Thymus (tissue), 11 donors: ENCODE measurements at regions not wholly inside any gene's neighbourhood (a gene's known extent, or its start where the extent isn't known, plus 50 kb on each side); places are given as distances from the start of the nearest gene placed in this dataset.
A peak's percentile ranks its signal among the peaks of the same experiment; 100 is the strongest.

Source experiments
- DNase-seq, 9 donors: peaks; one replicate each; pipeline ENCODE4 v3.0.0-alpha.2; 2013; ENCODE audit warnings: low spot score in 9 of 9, low read depth in 6 of 9, missing footprints in 1 of 9
- H3K27ac ChIP-seq, 2 donors: one replicate each; pipeline ENCODE4 v1.5.1; 2013; ENCODE audit warnings: control low read depth in 1 of 2, low read depth in 1 of 2, low read length in 1 of 2, mild to moderate bottlenecking in 1 of 2, moderate library complexity in 1 of 2
- H3K27me3 ChIP-seq, 2 donors: one replicate each; pipeline ENCODE4 v1.5.1; 2013; ENCODE audit warnings: low read length in 1 of 2; ENCODE audit not compliant: control insufficient read depth in 2 of 2, insufficient read depth in 1 of 2
- H3K36me3 ChIP-seq, 2 donors: one replicate each; pipeline ENCODE4 v1.5.1; 2013; ENCODE audit warnings: low read length in 1 of 2, mild to moderate bottlenecking in 1 of 2, moderate library complexity in 1 of 2; ENCODE audit not compliant: control insufficient read depth in 2 of 2, insufficient read depth in 2 of 2
- H3K4me1 ChIP-seq, 2 donors: one replicate each; pipeline ENCODE4 v1.5.1; 2013; ENCODE audit warnings: low read length in 2 of 2; ENCODE audit not compliant: control insufficient read depth in 2 of 2, insufficient read depth in 2 of 2
- H3K4me3 ChIP-seq, 2 donors: one replicate each; pipeline ENCODE4 v1.5.1; 2013; ENCODE audit warnings: low read length in 2 of 2, control low read depth in 1 of 2, mild to moderate bottlenecking in 1 of 2
- H3K9me3 ChIP-seq, 2 donors: one replicate each; pipeline ENCODE4 v1.5.1; 2013; ENCODE audit warnings: low read length in 1 of 2, mild to moderate bottlenecking in 1 of 2; ENCODE audit not compliant: control insufficient read depth in 2 of 2, insufficient read depth in 1 of 2
- WGBS: extraction: QIAGEN DNeasy Blood & Tissue Kit; methylation state at CpG from one replicate; pipeline ENCODE4 v1.1.7; 2013; 5-methylcytosine and 5-hydroxymethylcytosine counted together
- donor health status: healthy.

- no peaks in the 10 kb centered on the region for H3K27me3 ChIP-seq
- no peaks in the 10 kb centered on the region for H3K36me3 ChIP-seq
- 83% methylated on average over 1 of the region's 1 CpG for WGBS
- H3K4me3 ChIP-seq = no peak overlapping the region
- H3K4me1 ChIP-seq = peaks cover 0 to 2% of the 10 kb centered on the region in 2 donors
- H3K9me3 ChIP-seq = peaks cover 0 to 9% of the 10 kb centered on the region in 2 donors
- no peak for DNase-seq
- no peak overlapping the region for H3K27ac ChIP-seq
Observed at GRCh38 chr9:31336386-31336785, 1048.1 kb upstream of the ACO1 start.

DNA sequence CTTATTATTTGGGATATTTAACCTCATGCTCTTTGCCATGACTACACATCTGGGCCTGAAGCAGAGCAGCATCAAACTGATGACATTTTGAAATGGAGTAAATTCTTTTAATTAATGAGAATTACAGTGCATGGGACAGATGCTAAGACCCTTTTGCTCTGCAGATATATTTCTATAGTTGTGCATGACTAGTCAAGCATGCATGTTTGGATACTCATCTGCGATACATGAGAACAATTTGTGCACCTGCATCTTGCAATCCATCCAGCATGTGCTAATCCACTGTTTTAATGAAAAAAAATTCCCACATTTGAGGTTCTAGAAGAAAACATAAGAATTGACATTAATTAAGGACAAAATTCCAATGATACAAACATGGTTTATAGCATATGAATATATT, 1047.6 kb upstream of the ACO1 start:
- no peak overlapping the region for H3K4me3 ChIP-seq
- peaks cover 0 to 9% of the 10 kb centered on the region in 2 donors for H3K9me3 ChIP-seq
- no peak overlapping the region for H3K27ac ChIP-seq
- 88% methylated on average over 1 of the region's 1 CpG for WGBS
- H3K27me3 ChIP-seq = no peaks in the 10 kb centered on the region
- H3K36me3 ChIP-seq = no peaks in the 10 kb centered on the region
- peaks cover 0 to 2% of the 10 kb centered on the region in 2 donors for H3K4me1 ChIP-seq
- DNase-seq = no peak

DNA sequence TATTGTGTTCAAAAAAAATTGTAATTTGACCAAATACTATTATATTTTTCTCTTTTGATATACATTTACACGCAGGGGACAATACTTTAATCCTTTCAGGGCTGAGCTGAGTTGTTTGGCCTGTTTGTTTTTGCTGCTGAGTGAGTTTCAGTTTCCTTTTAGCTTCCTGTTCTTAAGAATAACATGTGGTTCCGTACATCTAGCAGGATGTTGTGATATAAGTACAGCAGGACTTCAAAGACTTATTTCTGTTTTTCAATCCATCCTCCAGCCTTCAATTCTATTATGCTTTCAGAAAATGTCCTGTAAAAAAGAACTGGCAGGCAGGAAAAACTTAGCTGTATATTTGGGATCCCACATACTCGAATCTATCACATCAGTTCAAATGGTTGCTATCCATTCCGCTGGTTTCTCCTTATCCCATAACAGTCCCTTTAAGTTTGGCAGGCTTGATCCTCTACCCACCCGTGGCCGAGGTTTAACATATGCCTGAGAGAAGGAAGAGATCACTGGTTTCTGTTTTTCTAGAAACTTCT, 1037.3 kb upstream of the ACO1 start:
- H3K36me3 ChIP-seq = no peaks in the 10 kb centered on the region
- peak; percentile 27 to 85 (median 56) for DNase-seq
- peaks cover 3% of the 10 kb centered on the region in 2 donors for H3K4me1 ChIP-seq
- H3K27me3 ChIP-seq = no peaks in the 10 kb centered on the region
- peak overlapping the region in 1 of 2 donors; percentile 85 for H3K27ac ChIP-seq
- no peaks in the 10 kb centered on the region for H3K9me3 ChIP-seq
- WGBS = 46% methylated on average over 6 of the region's 6 CpGs
- no peak overlapping the region for H3K4me3 ChIP-seq

GRCh38 chr9:31355159-31355882, 1029.1 kb upstream of the ACO1 start:
- Histone ChIP-seq H3K36me3 (no peaks in the 10 kb centered on the region), H3K27me3 (no peaks in the 10 kb centered on the region), H3K9me3 (no peaks in the 10 kb centered on the region), H3K4me1 (no peaks in the 10 kb centered on the region), H3K4me3 (no peak overlapping the region), H3K27ac (no peak overlapping the region)
- WGBS = 92% methylated on average over 5 of the region's 5 CpGs
- no peak for DNase-seq

- H3K36me3 ChIP-seq = no peaks in the 10 kb centered on the region
- H3K4me1 ChIP-seq = no peaks in the 10 kb centered on the region
- H3K4me3 ChIP-seq = no peak overlapping the region
- H3K9me3 ChIP-seq = no peaks in the 10 kb centered on the region
- H3K27ac ChIP-seq = no peak overlapping the region
- no peak for DNase-seq
- H3K27me3 ChIP-seq = no peaks in the 10 kb centered on the region
Observed at GRCh38 chr9:31355965-31356364, 1028.5 kb upstream of the ACO1 start.

- no peak overlapping the region for H3K27ac ChIP-seq
- no peaks in the 10 kb centered on the region for H3K4me1 ChIP-seq
- no peak overlapping the region for H3K4me3 ChIP-seq
Observed at GRCh38 chr9:31359071-31359470, 1025.4 kb upstream of the ACO1 start.

DNA sequence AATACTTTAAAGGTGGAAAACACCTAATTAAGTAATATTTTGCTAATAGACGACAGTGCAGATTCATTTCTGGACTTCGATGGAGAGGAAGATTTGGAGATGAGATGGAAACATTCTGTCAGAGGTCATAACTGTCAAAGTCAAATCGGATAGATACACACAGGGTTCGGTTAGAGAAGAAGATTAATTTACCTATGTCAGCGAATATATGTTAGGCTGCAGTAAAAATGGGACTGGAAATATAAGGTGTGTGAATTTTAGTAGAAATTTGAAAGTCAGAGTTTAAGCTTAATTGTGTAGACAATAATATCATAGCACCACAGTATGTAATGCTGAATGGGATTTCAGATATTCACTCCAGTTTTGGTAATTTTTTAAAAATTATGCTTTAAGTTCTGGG, 1020.3 kb upstream of the ACO1 start:
- H3K4me1 ChIP-seq = no peaks in the 10 kb centered on the region
- H3K4me3 ChIP-seq = no peak overlapping the region
- 97% methylated on average over 5 of the region's 5 CpGs for WGBS
- no peaks in the 10 kb centered on the region for H3K9me3 ChIP-seq
- no peak overlapping the region for H3K27ac ChIP-seq
- H3K36me3 ChIP-seq = no peaks in the 10 kb centered on the region
- no peak for DNase-seq
- no peaks in the 10 kb centered on the region for H3K27me3 ChIP-seq

More at GRCh38 chr9:31359071-31359470, 1025.4 kb upstream of the ACO1 start:
- Histone ChIP-seq H3K36me3 (no peaks in the 10 kb centered on the region), H3K27me3 (no peaks in the 10 kb centered on the region), H3K9me3 (no peaks in the 10 kb centered on the region)
- DNase-seq = no peak

- Histone ChIP-seq H3K4me3 (no peak overlapping the region), H3K27me3 (no peaks in the 10 kb centered on the region), H3K27ac (no peak overlapping the region), H3K4me1 (no peaks in the 10 kb centered on the region), H3K9me3 (no peaks in the 10 kb centered on the region), H3K36me3 (no peaks in the 10 kb centered on the region)
- 92% methylated on average over 7 of the region's 7 CpGs for WGBS
- DNase-seq = no peak
Observed at GRCh38 chr9:31372799-31373587, 1011.5 kb upstream of the ACO1 start.

DNA sequence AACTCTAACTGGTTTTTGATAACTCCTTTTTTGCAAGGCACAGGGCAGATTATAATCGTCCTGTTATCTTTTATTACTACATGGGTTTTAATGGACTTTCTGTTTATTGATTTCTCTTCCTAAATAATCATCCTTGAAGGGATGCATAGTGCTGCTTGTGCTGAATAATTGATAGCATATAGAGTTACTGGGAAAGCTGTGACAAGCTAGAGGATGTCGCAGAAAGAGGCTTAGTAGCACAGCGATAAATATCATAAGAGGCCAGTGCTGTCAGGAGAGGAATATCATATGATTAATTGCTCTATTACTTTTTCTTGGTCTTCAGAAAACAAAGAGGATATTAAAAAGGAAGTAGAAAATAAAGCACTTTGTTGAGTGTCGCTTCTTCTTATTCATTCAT, 1007.1 kb upstream of the ACO1 start:
- no peaks in the 10 kb centered on the region for H3K9me3 ChIP-seq
- no peak for DNase-seq
- H3K27me3 ChIP-seq = no peaks in the 10 kb centered on the region
- no peaks in the 10 kb centered on the region for H3K4me1 ChIP-seq
- H3K36me3 ChIP-seq = no peaks in the 10 kb centered on the region
- no peak overlapping the region for H3K27ac ChIP-seq
- no peak overlapping the region for H3K4me3 ChIP-seq
- WGBS = 94% methylated on average over 4 of the region's 4 CpGs
